Pons (tissue), 1 donor: ENCODE measurements at regions not wholly inside any gene's neighbourhood (a gene's known extent, or its start where the extent isn't known, plus 50 kb on each side); places are given as distances from the start of the nearest gene placed in this dataset.
A peak's percentile ranks its signal among the peaks of the same experiment; 100 is the strongest.
"Not testable (repeated sequence)": the region's sequence is repeated elsewhere in the genome, so short reads cannot be mapped to it uniquely, and the experiment has no call there.

Source experiments
- DNase-seq: peaks from one replicate; pipeline ENCODE4 v3.0.0-alpha.2; 2016; ENCODE audit warnings: low spot score

DNA sequence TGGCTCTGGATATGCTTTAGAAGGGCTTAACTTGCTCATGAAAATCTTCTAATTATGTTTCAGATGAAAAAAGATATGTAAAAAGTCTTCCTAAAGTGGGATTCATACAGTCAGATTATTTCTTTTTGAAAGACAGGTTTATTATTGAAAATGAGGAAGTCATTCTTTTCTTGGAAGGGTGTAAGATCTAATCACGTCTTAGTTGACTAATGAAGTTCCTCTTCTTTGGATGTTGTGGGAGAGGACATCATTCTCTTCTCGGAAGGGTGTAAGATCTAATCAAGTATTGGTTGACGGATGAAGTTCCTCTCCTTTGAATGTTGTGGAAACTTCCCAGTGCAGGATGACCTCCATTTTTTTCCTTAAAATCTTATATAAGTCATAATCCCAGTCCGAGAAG lies 74.9 kb downstream of the ALG10 start:
- no peak for DNase-seq

DNA sequence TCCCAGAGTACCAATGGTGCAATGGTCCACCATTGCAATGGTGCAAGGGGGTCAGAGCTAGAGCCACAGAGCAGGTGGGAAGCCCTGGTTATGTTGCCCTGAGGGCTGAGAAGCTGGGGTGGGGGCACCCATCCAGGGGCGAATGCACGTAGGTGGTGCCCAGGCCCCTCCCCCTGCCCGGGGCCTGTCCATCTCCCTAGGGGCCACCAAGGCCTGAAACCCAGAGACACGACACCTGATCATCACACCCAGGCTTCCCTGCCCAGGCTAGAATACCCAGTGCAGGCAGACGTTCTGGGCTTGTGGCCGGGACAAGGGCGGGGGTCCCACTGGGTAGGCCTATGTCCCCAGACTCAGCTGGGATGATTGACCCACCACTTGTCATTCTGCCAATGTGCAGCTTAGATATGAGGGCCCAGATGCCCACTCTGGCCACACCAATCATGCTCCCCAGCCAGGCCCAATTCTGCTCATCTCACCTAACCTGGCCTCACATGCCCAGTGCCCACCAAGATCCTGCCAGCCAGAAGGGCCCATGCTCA lies 83.2 kb downstream of the ALG10 start:
- no peak for DNase-seq

DNA sequence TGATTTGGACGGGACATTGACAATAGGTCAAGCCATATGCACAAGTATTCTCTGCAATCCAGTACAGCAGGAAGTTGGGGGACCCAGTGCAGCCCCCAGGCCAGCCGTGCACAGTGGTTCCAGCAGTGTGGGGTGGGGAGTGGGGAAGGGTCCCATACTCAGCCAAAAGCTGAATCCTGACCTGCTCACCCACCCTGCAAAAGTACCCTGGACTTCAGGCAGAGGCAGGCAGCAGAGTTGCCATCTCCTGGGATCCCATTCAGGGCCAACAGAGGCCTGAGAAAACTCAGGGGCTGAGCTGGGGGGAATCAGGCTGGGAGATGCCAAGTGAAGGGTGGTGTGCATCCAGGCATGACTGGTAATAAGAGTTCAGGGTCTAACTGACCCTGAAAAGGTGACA lies 83.9 kb downstream of the ALG10 start:
- no peak for DNase-seq

DNA sequence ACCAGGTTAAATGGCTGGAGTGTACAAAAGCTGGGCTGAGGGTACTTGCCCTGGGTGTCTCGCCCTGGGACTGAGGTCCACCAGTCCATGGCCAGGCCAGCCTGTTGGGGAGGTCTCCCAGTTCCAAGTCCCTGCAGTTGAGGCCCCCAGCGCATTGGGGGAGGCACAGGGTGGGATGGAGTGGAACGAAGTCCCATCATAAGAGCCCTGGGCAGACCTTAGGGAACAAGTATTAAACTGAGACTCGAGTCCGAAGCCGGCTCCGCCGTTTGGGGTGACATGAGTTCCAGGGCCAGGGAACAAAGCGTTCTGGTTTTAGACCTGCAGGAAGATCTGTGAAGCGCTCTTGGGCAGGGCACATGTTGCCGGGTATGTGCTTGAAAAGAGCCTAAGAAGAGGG lies 84.7 kb downstream of the ALG10 start:
- no peak for DNase-seq

DNA sequence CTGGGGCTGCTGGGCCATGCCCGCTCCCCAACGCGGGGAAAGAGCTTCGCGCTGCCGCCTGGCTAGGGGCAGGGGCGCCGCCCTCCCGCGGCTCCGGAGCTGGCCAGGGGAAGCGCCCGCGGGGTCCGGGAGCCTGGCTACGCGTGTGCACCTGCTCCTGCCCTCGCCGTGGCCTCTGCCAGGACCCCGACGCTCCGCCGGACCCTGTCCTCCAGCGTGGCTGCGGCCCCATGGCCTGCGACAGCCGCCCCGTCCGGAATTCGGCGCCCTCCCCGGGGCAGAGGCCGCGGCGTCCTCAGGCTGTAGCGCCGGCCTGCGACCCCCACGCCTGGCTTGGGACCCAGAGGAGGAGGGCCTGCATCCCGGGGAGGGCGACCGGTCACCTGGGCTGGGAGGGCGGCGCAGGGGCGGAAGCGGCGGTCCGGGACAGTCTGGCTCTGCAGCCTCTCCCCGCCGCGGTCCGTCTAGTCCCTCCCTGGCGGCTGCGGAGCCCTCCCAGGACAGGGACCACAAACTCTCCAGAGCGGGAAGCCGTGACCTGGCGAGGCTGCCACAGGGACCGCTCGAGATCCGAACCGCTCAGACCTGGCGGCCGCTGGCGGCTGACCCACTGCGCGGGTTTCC lies 85.6 kb downstream of the ALG10 start:
- DNase-seq: no peak

DNA sequence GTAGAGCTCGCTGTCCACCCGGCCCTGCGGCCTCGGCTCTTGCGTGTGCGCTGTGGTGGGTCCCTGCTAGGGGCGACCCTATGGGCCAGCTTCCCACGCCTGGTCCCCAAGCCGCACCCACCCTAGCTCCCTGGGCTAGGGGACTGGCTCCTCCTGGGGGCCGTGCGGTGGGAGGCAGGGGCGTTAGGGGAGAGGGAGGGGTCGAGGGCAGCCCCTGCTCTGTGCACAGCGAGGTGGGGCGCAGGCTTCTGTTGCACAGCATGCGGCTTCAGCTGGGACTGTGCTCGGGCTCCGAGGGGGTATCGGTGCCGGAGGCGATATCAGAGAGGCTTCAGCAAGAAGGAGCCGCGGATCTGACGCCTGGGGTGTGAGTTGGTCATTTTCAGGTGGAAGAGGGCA lies 86.1 kb downstream of the ALG10 start:
- DNase-seq: no peak

DNA sequence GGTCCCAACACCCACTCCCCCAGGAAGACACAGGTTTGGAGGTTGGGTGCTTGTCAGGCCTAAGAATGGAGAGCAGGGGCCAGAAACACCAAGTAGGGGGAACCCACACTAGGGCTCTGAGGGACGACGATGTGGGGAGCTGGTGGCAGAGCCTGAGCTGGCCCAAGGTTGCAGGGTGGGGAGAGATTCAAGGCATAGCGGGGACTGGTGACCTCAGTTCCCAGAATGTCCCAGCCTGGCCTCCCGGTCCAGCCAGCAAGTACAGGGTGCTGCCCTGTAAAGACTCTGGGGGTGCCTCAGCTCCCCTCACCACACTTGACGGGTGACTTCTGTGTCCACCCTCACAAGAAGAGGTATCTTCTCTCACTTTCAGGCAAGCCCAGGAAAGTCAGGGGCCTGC lies 86.7 kb downstream of the ALG10 start:
- no peak for DNase-seq

DNA sequence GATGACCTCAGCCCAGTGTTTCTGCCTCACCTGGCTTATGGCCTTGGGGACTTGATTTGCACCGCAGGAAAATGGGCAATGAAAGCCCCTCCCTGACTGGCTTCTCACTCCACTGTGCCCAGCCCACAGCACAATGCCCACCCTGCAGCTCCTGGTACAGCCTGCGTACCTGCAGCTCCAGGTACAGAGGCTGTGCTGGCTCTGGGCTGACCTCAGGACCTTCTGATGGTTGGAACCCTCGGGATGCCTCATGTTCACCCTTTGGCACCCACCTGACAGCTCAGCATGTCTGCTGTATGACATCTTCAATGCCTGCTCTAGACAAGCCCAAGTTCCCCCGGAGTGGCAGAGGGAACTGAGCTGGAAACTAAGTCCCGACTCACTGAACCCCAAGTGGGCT lies 87.1 kb downstream of the ALG10 start:
- no peak for DNase-seq

DNA sequence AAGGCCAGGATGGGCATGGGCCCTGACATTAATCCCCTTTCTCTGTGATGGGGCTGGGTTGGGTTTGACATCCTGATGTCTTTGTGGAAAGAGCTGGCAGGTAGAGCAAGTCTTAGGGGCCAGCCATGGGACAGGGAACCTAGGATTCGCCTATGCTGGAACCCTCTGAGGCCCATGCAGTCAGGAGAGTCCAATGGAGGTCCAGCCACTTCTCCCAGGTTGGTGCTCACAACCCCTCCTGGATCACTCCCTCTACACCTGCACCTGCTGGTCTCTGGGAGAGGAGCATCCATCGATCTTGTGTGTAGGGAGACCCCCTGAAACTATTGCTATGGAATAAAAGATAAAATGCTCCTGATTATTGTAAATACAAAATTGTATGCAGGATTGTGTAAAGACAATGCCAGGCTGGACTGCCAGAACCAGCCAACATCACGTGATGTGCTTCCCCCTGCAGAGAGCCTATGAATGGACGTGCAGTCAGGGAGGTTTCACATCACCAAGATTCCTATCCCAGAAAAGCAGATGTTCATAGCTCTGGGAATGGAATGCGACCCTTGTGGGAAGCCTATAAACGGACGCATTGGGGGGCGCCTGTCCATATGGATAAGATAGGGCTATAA lies 87.7 kb downstream of the ALG10 start:
- not testable (repeated sequence) for DNase-seq

DNA sequence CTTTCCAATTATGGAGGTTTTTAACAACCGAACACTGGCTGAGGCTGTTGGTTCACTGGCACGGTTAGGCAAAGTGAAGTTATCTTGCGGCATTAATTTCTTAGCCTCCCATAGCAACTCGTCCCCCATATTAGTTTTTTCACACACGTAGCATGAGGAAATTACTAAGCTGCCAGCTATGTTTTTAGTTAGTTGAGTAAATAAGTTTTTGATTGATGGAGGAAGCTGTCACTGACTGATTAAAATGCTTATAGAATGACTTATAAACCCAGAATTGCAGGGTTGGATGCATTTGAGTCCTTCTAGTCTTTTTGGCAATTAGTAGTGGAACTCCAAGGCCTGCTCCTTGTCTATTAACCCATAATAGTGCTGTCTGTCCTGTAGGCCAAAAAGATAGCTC lies 97.1 kb downstream of the ALG10 start:
- DNase-seq: no peak

DNA sequence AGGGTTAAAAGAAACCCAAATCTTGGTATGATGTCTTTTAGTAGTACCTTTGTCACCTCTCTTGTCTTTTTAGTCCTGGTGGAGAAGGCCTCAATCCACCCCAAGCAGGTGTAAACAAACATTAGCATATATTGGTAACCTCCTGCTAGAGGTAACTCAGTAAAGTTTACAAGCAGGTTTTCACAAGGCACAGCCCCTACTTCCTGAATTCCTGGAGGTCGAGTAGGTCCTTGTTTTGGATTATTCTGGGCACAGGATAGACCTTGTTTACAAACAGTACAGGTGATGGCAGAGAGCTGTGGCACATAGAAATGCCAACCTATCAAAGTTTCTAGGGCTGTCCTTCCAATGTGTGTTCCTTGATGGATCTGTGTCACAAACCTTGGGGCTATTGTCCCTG lies 99.1 kb downstream of the ALG10 start:
- DNase-seq: no peak

DNA sequence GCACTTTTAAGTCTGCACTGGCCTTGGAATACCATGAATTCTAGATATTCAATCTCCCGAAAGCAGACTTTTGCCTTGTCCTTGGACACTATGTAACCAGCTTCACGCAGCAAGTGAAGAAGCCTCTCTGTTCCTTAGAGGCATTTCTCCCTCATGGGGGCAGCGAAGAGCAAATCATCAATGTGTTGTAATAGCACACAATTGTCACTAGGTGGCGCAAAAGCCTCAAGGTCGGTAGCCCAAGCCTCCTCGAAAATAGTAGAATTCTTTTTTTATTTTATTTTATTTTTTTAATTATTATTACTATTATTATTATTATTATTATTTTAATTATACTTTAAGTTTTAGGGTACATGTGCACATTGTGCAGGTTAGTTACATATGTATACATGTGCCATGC lies 100.8 kb downstream of the ALG10 start:
- peak; percentile 64 for DNase-seq

DNA sequence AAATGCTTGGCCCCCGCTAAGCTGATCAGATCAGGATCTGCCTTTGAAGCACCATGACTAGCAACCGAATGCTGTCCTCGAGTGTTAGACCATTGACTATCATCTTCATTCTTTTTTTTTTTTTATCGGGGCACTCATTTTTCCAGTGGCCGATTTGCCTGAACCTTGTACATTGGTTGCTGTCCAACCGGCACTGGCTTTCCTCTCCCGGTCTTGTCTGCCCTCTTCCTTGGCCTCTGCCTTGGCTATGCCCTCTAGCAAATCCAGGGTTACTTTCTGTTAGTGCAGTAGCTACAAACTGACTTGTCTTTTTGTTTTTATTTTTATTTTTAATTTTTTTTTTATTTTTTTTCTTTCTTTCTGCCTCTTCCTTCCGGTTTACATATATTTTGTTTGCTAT lies 102.3 kb downstream of the ALG10 start:
- no peak for DNase-seq

DNA sequence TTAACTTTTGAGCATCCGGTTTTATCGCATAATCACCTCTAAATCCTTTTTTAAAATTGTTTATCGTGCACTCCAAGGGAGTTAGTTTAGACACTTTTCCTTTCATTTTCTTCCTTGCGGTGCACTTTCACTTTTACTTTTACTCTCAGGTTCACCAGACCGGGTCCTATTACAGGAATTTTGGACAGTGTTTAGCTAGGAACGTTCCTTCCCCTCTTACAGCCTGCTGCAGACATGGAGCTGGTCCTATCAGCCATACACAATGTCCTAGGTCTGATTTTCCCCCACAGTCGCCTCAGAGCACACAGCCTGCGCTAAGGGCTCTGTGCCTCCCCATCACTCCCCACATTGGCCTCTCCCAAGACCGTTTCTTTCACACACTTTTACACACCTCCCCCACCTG lies 103.9 kb downstream of the ALG10 start:
- DNase-seq: no peak

DNA sequence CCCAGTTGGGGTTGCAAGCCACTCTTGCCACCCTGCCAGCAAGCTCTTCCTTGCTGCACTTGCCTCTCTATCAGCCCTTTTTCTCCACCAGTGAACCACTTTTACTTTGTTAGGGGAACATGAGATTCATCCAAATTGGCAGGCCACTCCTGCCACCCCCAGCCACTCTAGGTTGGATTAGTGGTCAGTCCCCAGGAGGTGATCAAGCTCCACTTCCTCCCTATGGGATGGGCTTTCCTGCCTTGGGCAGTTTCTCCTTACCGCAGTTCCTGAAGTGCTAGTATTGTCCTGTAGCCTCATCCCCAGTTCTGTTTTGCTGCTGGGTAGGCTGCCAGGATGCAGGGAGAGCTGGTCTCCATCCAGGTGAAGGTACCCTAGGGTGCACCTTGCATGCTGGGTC lies 104.5 kb downstream of the ALG10 start:
- no peak for DNase-seq

DNA sequence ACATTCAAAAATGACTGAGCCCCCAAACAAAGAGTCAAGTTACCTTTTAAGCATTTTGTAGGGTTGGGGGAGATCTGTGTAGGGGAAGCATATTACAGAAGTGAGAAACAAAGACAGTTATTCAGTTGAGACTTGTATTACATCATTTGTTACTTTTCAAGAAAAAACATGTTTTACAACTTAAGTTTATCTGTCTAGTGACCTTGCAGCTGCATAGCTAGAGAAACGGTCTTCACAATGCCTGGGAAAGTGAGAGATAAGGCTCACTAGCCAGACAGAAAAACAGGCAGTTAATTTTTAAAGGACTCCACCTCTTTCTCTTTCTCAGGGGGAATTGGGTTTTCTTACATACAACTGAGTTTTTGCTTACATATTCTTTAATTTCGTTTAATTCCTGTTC lies 105.1 kb downstream of the ALG10 start:
- not testable (repeated sequence) for DNase-seq

DNA sequence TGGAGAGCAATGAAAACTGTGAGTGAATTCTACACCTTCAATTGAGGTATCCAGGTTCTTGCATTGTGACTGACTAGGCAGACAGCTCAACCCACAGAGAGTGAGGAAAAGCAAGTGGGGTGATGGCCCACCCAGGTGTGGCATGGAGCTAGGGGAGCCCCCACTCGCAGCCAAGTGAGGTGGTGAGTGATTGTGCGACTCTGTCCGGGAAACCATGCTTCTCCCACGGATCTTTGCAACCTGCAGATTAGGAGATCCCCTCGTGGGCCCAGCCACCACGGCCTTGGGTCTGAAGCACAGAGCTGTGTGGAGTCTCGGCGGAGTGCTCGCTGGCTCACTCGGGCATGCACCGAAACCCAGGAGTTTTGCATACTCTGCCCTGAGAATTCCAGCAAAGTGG lies 120.1 kb downstream of the ALG10 start:
- no peak for DNase-seq

DNA sequence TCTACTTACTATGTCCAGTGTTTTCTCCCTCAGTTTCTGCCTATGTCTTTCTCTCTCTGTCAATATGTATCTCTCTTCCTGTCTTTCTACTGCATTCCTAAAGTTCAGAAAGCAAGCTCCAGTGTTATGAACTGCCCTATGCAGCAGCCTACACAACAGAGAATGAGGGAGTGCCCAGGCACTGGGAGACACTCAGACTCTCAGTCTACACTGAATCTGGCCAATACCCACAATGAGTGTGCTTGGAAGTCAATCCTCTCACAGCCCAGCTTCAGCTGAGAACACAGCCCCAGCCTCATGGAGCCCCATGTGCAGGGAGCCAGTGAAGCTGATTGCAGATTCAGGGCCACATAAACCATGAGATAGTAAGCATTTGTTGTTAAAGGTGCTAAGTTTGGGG lies 128.7 kb downstream of the ALG10 start:
- DNase-seq: no peak

DNA sequence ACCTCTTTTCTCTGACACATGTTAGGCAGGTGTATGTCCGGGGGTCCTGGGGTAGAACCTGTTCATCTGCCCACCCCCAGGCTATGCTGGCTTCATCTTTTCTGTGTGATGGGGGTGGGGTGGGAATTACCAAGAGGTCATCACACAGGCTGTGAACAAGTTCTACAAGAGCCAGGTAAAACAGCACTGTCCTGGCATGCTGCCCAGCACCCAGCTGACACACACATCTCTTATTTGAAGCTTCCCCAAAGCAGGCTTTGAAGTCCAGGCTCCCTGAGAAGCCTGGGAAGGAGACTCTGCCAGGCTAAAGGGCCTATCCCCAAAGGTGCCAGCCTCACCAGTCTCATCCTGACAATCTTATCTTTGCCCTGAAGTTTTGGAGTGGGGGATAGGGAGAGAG lies 141.1 kb downstream of the ALG10 start:
- DNase-seq: no peak

DNA sequence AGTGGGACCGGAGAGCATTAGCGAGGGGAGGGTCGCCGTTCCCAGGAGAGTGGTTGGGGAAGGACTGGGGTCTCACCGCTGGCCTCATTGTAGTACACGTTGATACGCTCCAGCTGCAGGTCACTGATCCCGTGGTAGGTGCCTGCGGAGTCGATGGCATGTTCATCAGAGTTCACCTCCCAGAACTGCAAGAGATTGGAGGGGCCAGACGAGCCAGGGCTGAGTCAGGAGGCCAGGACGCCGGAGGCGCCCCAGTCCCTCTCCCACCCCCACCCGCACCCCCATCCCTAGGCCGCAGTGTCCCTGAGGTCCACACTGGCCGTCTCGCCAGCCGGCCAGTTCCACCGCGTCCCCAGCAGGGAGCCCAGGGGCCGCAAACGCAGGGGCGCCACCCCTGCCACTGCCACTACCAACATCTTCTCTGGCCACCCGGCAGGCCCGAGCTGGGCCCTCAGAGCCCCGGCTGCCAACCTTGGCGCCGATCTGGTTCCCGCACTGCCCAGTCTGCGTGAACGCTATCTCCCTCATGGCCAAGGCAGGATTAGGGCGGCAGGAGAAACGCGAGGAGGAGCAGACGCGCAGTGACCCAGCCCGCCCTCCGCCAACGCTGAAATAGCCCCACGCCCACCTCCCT lies 144.2 kb downstream of the ALG10 start:
- DNase-seq: no peak

DNA sequence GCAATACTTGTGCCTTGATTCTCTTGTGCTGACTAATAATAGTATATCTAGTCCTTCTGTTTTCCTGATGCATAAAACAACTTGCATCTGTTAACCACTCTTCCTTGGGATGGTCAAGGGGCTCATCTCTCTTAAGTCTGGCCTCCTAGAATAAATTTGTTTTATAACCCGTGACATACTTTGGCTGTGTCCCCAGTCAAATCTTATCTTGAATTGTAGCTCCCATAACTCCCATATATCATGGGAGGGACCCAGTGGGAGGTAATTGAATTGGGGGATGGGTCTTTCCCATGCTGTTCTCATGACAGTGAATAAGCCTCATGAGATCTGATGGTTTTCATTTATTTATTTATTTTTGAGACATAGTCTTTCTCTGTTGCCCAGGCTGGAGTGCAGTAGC lies 146.2 kb downstream of the ALG10 start:
- not testable (repeated sequence) for DNase-seq

DNA sequence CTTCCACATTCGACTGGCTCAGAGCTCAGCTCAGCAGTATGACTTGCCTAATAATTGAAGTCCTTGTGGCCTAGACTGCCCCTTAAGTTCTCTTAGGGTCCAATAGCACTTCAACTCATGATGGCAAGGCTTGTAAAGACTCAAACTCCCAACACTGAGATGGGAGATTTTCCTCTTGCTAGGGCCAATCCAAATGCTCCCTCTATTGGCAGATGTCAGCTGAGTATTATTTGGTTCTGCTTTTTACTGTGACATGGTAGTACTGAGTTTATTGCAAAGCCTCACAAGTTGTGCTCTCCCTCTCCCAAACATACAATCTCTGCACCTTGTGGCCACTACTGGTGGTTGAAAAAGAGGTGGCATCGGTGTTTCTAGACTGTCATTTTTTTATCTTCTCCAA lies 164.2 kb downstream of the ALG10 start:
- DNase-seq: no peak

DNA sequence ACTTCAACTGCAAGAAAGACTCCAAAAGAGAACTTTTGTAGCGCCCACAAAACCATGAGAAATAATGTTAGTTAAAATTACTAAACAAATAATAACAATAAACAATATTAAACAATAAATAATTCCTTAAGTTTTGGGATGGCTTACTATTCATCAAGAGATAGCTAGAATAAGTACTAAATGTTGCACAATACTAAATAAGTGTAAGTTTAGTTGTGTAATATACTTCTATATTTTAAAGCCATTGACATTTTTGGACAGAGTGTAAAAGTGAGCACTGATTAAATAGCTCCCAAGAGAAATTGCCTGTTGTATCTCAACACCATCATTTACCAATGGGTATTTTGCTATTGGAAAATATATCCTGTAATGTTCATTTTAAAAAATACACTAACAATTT lies 166.7 kb downstream of the ALG10 start:
- DNase-seq: no peak

DNA sequence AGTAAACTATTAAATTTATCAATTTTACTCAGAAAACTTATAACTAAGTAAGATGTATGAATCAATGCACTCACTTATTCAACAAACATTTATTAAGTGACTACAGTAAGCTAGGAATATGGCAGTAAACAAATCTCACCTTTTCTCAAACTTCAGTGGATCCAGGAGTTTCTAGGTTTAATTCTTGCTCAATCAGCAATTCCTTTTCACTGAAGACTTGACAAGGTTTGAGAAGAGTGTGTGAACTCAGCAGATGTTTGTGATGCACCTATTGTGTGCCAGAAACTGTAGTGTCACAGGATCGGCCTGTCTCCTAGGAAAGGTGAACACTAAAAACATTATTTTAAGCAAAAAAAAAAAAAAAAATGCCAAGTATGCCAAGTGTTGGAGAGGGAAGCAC lies 167.8 kb downstream of the ALG10 start:
- no peak for DNase-seq
